ENCODE measurements at regions not wholly inside any gene's neighbourhood (a gene's known extent, or its start where the extent isn't known, plus 50 kb on each side); places are given as distances from the start of the nearest gene placed in this dataset.

DNA sequence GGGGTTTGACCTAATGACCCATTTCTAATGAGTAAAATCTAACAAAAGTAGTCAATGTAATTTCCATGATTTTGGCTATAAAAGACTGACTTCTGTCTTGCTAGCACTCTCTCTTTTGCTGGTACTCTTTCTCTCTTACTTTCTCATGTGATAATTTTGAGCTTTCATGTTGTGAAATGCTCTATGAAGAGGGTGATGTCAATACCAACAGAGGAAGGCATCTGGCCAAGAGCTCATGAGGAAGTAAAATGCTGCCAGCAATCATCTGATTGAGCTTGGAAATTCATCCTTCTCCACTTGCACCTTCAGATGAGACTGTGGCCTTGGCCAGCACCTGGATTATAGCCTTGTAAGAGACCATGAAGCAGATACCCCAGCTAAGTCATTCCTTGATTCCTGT lies 347.7 kb downstream of the HS3ST1 start:
- TF ChIP-seq CTCF (IDR thresholded peaks at IDR 0.05) (no peak), NR2C2 (CRISPR knock-in tag; IDR thresholded peaks at IDR 0.05) (no peak), CREB1 (CRISPR knock-in tag; IDR thresholded peaks at IDR 0.05) (no peak), RORB (CRISPR knock-in tag; IDR thresholded peaks at IDR 0.05) (no peak), NFE2L1 (CRISPR knock-in tag; IDR thresholded peaks at IDR 0.05) (no peak), CDX4 (CRISPR knock-in tag; IDR thresholded peaks at IDR 0.05; ENCODE audit: borderline replicate concordance) (no peak), TEAD1 (CRISPR knock-in tag; IDR thresholded peaks at IDR 0.05) (no peak), PREB (CRISPR knock-in tag; IDR thresholded peaks at IDR 0.05; ENCODE audit: borderline replicate concordance) (no peak), GABPB1 (CRISPR knock-in tag; IDR thresholded peaks at IDR 0.05) (no peak), PRDM15 (CRISPR knock-in tag; IDR thresholded peaks at IDR 0.05) (no peak)
- TF ChIP-seq, protein P1, sequence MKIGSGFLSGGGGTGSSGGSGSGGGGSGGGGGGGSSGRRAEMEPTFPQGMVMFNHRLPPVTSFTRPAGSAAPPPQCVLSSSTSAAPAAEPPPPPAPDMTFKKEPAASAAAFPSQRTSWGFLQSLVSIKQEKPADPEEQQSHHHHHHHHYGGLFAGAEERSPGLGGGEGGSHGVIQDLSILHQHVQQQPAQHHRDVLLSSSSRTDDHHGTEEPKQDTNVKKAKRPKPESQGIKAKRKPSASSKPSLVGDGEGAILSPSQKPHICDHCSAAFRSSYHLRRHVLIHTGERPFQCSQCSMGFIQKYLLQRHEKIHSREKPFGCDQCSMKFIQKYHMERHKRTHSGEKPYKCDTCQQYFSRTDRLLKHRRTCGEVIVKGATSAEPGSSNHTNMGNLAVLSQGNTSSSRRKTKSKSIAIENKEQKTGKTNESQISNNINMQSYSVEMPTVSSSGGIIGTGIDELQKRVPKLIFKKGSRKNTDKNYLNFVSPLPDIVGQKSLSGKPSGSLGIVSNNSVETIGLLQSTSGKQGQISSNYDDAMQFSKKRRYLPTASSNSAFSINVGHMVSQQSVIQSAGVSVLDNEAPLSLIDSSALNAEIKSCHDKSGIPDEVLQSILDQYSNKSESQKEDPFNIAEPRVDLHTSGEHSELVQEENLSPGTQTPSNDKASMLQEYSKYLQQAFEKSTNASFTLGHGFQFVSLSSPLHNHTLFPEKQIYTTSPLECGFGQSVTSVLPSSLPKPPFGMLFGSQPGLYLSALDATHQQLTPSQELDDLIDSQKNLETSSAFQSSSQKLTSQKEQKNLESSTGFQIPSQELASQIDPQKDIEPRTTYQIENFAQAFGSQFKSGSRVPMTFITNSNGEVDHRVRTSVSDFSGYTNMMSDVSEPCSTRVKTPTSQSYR (CRISPR knock-in tag; IDR thresholded peaks at IDR 0.05) = no peak
- TF ChIP-seq, protein P2, sequence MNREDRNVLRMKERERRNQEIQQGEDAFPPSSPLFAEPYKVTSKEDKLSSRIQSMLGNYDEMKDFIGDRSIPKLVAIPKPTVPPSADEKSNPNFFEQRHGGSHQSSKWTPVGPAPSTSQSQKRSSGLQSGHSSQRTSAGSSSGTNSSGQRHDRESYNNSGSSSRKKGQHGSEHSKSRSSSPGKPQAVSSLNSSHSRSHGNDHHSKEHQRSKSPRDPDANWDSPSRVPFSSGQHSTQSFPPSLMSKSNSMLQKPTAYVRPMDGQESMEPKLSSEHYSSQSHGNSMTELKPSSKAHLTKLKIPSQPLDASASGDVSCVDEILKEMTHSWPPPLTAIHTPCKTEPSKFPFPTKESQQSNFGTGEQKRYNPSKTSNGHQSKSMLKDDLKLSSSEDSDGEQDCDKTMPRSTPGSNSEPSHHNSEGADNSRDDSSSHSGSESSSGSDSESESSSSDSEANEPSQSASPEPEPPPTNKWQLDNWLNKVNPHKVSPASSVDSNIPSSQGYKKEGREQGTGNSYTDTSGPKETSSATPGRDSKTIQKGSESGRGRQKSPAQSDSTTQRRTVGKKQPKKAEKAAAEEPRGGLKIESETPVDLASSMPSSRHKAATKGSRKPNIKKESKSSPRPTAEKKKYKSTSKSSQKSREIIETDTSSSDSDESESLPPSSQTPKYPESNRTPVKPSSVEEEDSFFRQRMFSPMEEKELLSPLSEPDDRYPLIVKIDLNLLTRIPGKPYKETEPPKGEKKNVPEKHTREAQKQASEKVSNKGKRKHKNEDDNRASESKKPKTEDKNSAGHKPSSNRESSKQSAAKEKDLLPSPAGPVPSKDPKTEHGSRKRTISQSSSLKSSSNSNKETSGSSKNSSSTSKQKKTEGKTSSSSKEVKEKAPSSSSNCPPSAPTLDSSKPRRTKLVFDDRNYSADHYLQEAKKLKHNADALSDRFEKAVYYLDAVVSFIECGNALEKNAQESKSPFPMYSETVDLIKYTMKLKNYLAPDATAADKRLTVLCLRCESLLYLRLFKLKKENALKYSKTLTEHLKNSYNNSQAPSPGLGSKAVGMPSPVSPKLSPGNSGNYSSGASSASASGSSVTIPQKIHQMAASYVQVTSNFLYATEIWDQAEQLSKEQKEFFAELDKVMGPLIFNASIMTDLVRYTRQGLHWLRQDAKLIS (CRISPR knock-in tag; IDR thresholded peaks at IDR 0.05; ENCODE audit: borderline replicate concordance) = no peak
- Mint-ChIP-seq H3K36me3 (peaks cover 58% of the 10 kb centered on the region), H3K4me3 (no peak overlapping the region), H3K4me1 (no peaks in the 10 kb centered on the region), H3K27me3 (ENCODE audit: low read depth) (0 out of 2 replicates have a peak, but pooled peaks cover 2% of the 10 kb centered on the region), H3K9me3 (peaks cover 53% of the 10 kb centered on the region), H3K27ac (no peak overlapping the region)
- DNase-seq (ENCODE audit: low spot score) (no peak), ATAC-seq (no peak)
- ChIA-PET CTCF (no interaction called here), POLR2A (no interaction called here)
